ENCODE measurements at regions not wholly inside any gene's neighbourhood (a gene's known extent, or its start where the extent isn't known, plus 50 kb on each side); places are given as distances from the start of the nearest gene placed in this dataset.

- TF ChIP-seq CTCF (conservative IDR thresholded peaks at IDR 0.05; ENCODE audit: low read length) = no peak
- no peak for TF ChIP-seq EZH2phosphoT487 (IDR thresholded peaks at IDR 0.05; ENCODE audit: borderline replicate concordance)
Measured at GRCh38 chr2:137770166-137770565, 194.1 kb upstream of the HNMT start.
